ENCODE measurements at regions not wholly inside any gene's neighbourhood (a gene's known extent, or its start where the extent isn't known, plus 50 kb on each side); places are given as distances from the start of the nearest gene placed in this dataset.

DNA sequence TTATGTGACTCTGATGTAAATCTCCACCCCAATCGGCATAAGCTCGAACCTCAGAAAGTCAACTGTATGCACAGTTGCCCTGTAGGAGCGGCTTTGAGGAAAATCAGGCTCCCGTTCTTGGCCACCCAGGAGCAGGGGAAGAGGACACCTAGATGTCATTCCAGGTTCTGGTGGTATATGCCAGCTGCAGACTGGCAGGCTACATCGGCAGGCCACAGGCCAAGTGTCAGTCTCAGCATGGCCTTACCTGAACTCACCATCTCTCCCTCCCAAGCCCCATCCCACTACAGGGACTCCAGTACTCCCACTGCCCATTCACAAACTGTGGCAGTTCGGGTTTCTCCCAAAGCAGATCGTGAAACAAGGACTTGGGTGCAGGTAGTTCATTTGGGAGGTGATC lies 428.1 kb downstream of the BCOR start:
- TF ChIP-seq, protein P1, sequence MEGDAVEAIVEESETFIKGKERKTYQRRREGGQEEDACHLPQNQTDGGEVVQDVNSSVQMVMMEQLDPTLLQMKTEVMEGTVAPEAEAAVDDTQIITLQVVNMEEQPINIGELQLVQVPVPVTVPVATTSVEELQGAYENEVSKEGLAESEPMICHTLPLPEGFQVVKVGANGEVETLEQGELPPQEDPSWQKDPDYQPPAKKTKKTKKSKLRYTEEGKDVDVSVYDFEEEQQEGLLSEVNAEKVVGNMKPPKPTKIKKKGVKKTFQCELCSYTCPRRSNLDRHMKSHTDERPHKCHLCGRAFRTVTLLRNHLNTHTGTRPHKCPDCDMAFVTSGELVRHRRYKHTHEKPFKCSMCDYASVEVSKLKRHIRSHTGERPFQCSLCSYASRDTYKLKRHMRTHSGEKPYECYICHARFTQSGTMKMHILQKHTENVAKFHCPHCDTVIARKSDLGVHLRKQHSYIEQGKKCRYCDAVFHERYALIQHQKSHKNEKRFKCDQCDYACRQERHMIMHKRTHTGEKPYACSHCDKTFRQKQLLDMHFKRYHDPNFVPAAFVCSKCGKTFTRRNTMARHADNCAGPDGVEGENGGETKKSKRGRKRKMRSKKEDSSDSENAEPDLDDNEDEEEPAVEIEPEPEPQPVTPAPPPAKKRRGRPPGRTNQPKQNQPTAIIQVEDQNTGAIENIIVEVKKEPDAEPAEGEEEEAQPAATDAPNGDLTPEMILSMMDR (IDR thresholded peaks at IDR 0.05 in 2 of 3, conservative IDR thresholded peaks at IDR 0.05 in 1 of 3; ENCODE audit: borderline replicate concordance in 1 of 3, insufficient read depth in 1 of 3, low read depth in 2 of 3, low read length in 2 of 3): no peak
- TF ChIP-seq TCF7L2 (IDR thresholded peaks at IDR 0.05; ENCODE audit: borderline replicate concordance, extremely low read depth, insufficient read depth, insufficient read length) (no peak), ZFX (IDR thresholded peaks at IDR 0.05) (no peak), SRF (IDR thresholded peaks at IDR 0.05; ENCODE audit: low read depth) (no peak), EZH2phosphoT487 (IDR thresholded peaks at IDR 0.05; ENCODE audit: borderline replicate concordance) (no peak)
- TF ChIP-seq, protein P2, sequence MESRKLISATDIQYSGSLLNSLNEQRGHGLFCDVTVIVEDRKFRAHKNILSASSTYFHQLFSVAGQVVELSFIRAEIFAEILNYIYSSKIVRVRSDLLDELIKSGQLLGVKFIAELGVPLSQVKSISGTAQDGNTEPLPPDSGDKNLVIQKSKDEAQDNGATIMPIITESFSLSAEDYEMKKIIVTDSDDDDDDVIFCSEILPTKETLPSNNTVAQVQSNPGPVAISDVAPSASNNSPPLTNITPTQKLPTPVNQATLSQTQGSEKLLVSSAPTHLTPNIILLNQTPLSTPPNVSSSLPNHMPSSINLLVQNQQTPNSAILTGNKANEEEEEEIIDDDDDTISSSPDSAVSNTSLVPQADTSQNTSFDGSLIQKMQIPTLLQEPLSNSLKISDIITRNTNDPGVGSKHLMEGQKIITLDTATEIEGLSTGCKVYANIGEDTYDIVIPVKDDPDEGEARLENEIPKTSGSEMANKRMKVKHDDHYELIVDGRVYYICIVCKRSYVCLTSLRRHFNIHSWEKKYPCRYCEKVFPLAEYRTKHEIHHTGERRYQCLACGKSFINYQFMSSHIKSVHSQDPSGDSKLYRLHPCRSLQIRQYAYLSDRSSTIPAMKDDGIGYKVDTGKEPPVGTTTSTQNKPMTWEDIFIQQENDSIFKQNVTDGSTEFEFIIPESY (IDR thresholded peaks at IDR 0.05; ENCODE audit: extremely low read depth, insufficient replicate concordance, low read length): no peak

All from HCT116 (cell line).